CD4-positive, alpha-beta T cell treated with Interleukin-10 for 1 hour (primary cell): ENCODE measurements at regions not wholly inside any gene's neighbourhood (a gene's known extent, or its start where the extent isn't known, plus 50 kb on each side); places are given as distances from the start of the nearest gene placed in this dataset.
A peak's percentile ranks its signal among the peaks of the same experiment; 100 is the strongest.
"Not testable (repeated sequence)": the region's sequence is repeated elsewhere in the genome, so short reads cannot be mapped to it uniquely, and the experiment has no call there.

Experiments
- DNase-seq: peaks from one replicate; pipeline ENCODE4 v3.0.0-alpha.2; 2020

GRCh38 chr4:25981749-25982148, 67.7 kb downstream of the SMIM20 start:
- DNase-seq, result no peak

GRCh38 chr4:25982962-25983361, 68.9 kb downstream of the SMIM20 start:
- DNase-seq, result no peak

- no peak for DNase-seq
Observed at GRCh38 chr4:25984266-25984665, 70.2 kb downstream of the SMIM20 start.

GRCh38 chr4:25984796-25985195, 70.8 kb downstream of the SMIM20 start:
- DNase-seq, result no peak

GRCh38 chr4:25986807-25987206, 72.8 kb downstream of the SMIM20 start:
- no peak for DNase-seq

GRCh38 chr4:25991340-25991739, 77.3 kb downstream of the SMIM20 start:
- DNase-seq, result no peak

GRCh38 chr4:25993395-25994185, 79.6 kb downstream of the SMIM20 start:
- no peak for DNase-seq

GRCh38 chr4:25994577-25994976, 80.6 kb downstream of the SMIM20 start:
- DNase-seq, result not testable (repeated sequence)

GRCh38 chr4:26000274-26000950, 86.4 kb downstream of the SMIM20 start:
- no peak for DNase-seq

GRCh38 chr4:26001413-26001812, 87.4 kb downstream of the SMIM20 start:
- no peak for DNase-seq

GRCh38 chr4:26001816-26002215, 87.8 kb downstream of the SMIM20 start:
- DNase-seq, result no peak

GRCh38 chr4:26003056-26003455, 89.0 kb downstream of the SMIM20 start:
- no peak for DNase-seq

GRCh38 chr4:26004290-26004689, 90.3 kb downstream of the SMIM20 start:
- DNase-seq, result no peak

- DNase-seq, result no peak
Observed at GRCh38 chr4:26005764-26006163, 91.7 kb downstream of the SMIM20 start.

GRCh38 chr4:26008737-26009136, 94.7 kb downstream of the SMIM20 start:
- no peak for DNase-seq

GRCh38 chr4:26009502-26009901, 95.5 kb downstream of the SMIM20 start:
- DNase-seq, result no peak

- DNase-seq, result no peak
Observed at GRCh38 chr4:26010304-26010703, 96.3 kb downstream of the SMIM20 start.

GRCh38 chr4:26013629-26014028, 99.6 kb downstream of the SMIM20 start:
- no peak for DNase-seq

- no peak for DNase-seq
Observed at GRCh38 chr4:26015133-26015651, 101.2 kb downstream of the SMIM20 start.

- no peak for DNase-seq
Observed at GRCh38 chr4:26015906-26016305, 101.9 kb downstream of the SMIM20 start.

- DNase-seq, result no peak
Observed at GRCh38 chr4:26017531-26017930, 103.5 kb downstream of the SMIM20 start.

- not testable (repeated sequence) for DNase-seq
Observed at GRCh38 chr4:26017961-26018700, 104.1 kb downstream of the SMIM20 start.

- peak; percentile 19 for DNase-seq
Observed at GRCh38 chr4:26020083-26020668, 106.2 kb downstream of the SMIM20 start.
